Epithelial cell of esophagus (primary cell): ENCODE measurements at regions not wholly inside any gene's neighbourhood (a gene's known extent, or its start where the extent isn't known, plus 50 kb on each side); places are given as distances from the start of the nearest gene placed in this dataset.
A peak's percentile ranks its signal among the peaks of the same experiment; 100 is the strongest.
"Not testable (repeated sequence)": the region's sequence is repeated elsewhere in the genome, so short reads cannot be mapped to it uniquely, and the experiment has no call there.

ENCODE experiments used
- DNase-seq: peaks from one replicate; pipeline ENCODE4 v3.0.0; 2010; ENCODE audit warnings: low read depth
- H3K4me3 ChIP-seq: 2 replicates; pipeline ENCODE4 v1.5.1; 2011; ENCODE audit warnings: mild to moderate bottlenecking, low read length, control low read depth
- CTCF ChIP-seq: IDR thresholded peaks from 2 replicates; pipeline ENCODE4 v1.5.1; 2011; ENCODE audit warnings: low read depth, mild to moderate bottlenecking, low read length, control low read depth, inconsistent platforms; ENCODE audit not compliant: insufficient read depth; ENCODE audit errors: missing control alignments

GRCh38 chr7:156327916-156328315, 312.7 kb upstream of the RNF32 start:
- no peak for TF ChIP-seq CTCF
- no peak for DNase-seq
- H3K4me3 ChIP-seq, result no peak overlapping the region

- no peak overlapping the region for H3K4me3 ChIP-seq
- DNase-seq, result peak; percentile 56
- no peak for TF ChIP-seq CTCF
These were observed 313.1 kb upstream of the RNF32 start for GRCh38 chr7:156327474-156327873.

- no peak overlapping the region for H3K4me3 ChIP-seq
- no peak for DNase-seq
- no peak for TF ChIP-seq CTCF
These were observed 316.4 kb upstream of the RNF32 start for GRCh38 chr7:156324201-156324600.

GRCh38 chr7:156321430-156321829, 319.1 kb upstream of the RNF32 start:
- H3K4me3 ChIP-seq, DNase-seq: not testable (repeated sequence)

DNA sequence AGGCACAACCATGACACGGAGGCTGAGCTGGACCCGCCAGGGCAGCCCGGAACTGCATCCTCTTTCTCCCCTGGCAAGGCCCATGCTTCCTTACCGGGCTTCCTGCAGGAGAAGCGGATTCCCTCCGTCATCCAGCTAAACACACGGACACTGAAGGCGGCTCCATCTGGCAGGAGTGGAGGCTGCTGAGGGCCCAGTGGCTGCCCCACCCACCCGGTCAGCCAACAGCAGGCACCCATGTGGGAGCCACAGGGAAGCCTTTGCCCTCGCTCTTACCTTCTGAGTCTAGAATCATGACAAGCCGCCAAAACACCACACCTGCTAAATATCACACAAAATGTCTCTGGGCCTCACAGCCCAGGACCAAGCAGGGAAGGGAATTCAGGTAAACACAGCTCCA, 321.6 kb upstream of the RNF32 start:
- no peak for TF ChIP-seq CTCF
- H3K4me3 ChIP-seq, result no peak overlapping the region
- DNase-seq, result no peak

DNA sequence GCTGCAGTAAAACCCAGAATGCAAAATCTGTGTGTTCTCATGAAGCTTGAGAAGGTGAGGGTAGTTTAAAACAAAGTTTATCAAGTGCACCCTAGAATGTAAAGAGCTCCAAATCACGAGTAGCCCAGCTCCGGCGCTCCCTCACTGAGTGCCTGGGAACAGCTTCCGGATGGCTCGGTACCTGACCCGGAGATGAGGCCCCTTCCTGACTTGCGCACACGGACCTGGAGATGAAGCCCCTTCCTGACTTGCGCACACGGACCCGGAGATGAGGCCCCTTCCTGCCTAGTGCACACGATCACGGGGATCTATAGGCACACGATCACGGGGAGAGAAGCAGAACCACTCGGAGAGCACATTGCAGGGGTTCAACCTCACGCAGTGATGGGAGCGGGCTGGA, 322.1 kb upstream of the RNF32 start:
- no peak overlapping the region for H3K4me3 ChIP-seq
- DNase-seq, result no peak
- no peak for TF ChIP-seq CTCF

- no peak for TF ChIP-seq CTCF
- no peak overlapping the region for H3K4me3 ChIP-seq
- DNase-seq, result no peak
These were observed 331.5 kb upstream of the RNF32 start for GRCh38 chr7:156309016-156309620.
